ENCODE measurements at regions not wholly inside any gene's neighbourhood (a gene's known extent, or its start where the extent isn't known, plus 50 kb on each side); places are given as distances from the start of the nearest gene placed in this dataset.
"Not testable (repeated sequence)": the region's sequence is repeated elsewhere in the genome, so short reads cannot be mapped to it uniquely, and the experiment has no call there.

- no peak for DNase-seq (ENCODE audit: low read depth)
Measured at GRCh38 chr5:100043475-100043874, 491.7 kb upstream of the FAM174A start.

DNA sequence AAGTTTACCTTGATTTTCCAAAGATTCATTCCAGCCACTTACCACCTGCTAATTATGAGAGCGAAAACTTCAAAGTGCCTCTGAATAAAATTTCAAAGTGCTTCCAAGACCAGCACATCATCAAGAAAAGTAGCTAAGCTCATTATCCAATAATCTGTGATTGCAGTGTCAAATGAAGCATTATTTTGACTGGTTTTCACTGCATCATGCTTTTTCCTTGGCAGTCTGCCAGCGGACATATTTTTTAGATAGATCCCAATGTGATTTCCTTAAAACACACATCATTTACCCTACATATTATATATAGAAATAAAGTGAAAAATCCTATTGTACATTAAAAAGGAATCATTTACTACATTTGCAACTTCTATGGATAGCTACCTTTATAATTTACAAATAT, 508.6 kb upstream of the FAM174A start:
- DNase-seq (ENCODE audit: low read depth), result no peak

GRCh38 chr5:100023536-100023935, 511.6 kb upstream of the FAM174A start:
- no peak for DNase-seq (ENCODE audit: low read depth)

GRCh38 chr5:100017520-100018262, 517.5 kb upstream of the FAM174A start:
- DNase-seq (ENCODE audit: low read depth), result no peak

DNA sequence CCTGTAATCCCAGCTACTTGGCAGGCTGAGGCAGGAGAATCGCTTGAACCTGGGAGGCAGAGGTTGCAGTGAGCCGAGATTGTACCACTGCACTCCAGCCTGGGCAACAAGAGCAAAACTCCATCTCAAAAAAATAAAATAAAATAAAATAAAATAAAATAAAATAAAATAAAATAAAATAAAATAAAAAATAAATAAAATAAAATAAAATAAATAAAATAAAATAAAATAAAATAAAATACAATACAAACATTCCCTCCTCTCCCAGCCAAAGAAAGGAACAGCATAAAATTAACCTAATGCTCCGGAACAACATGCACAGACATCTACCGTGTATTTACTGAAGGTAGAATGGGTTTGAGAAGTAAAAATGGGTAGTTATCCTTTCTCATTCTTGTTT, 521.9 kb upstream of the FAM174A start:
- not testable (repeated sequence) for DNase-seq (ENCODE audit: low read depth)

GRCh38 chr5:100011160-100011559, 524.0 kb upstream of the FAM174A start:
- DNase-seq (ENCODE audit: low read depth), result not testable (repeated sequence)

- no peak for DNase-seq (ENCODE audit: low read depth)
Measured at GRCh38 chr5:100004969-100005368, 530.2 kb upstream of the FAM174A start.

GRCh38 chr5:99998319-99998718, 536.9 kb upstream of the FAM174A start:
- DNase-seq (ENCODE audit: low read depth), result no peak

GRCh38 chr5:99995407-99995806, 539.8 kb upstream of the FAM174A start:
- no peak for DNase-seq (ENCODE audit: low read depth)

DNA sequence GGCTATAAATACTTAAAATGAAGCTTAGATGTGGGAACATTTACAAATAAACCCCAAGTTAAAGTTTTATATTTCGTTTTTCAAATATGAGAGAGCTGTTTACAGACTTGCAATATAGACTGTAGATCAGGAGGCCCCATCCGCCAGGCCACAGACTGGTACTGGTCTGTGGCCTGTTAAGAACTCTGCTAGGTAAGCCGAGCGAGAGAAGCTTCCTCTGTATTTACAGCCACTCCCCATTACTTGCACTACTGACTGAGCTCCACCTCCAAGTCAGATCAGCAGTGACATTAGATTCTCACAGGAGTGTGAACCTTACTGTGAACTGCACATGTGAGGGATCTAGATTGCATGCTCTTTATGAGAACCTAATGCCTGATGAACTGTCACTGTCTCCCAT, 561.4 kb upstream of the FAM174A start:
- no peak for DNase-seq (ENCODE audit: low read depth)

DNA sequence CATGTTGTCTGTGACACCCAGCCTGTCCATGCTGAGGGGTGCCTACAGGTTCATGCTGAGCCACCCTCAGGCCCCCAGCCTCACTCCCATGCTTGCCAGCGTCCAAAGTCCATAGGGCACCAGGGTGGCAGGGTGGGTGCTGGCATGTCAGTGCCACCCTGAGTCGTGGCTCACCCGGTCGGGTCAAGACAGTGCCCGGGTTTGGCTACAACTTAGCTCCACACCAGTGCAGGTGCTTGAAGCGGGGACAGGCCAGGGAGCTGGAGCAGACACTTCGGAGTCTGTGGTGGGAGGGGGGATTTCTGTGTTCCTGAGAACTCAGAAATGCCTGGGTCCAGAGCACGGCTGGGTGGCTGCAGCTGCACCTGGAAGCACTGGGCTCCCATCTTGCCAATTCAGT, 579.2 kb upstream of the FAM174A start:
- DNase-seq (ENCODE audit: low read depth), result no peak

DNA sequence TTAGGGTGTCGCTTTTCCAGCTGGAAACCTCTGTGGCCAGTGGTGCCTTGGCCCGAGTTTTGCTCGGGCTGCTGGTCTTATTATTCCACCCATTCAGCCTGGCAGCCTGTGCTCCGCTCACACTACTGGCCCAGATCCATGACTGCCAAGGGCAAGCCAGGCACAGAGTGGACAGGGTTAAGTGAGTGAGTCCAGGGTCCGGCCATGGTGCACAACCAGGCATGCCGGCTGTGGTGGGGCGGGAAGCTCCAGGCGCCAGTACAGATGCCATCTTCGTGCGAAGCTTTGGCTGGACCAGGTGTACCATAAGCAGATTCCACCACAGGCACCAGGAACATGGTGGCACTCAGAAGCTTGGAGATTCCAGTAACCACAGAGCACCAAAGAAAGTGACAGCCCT, 580.2 kb upstream of the FAM174A start:
- no peak for DNase-seq (ENCODE audit: low read depth)

DNA sequence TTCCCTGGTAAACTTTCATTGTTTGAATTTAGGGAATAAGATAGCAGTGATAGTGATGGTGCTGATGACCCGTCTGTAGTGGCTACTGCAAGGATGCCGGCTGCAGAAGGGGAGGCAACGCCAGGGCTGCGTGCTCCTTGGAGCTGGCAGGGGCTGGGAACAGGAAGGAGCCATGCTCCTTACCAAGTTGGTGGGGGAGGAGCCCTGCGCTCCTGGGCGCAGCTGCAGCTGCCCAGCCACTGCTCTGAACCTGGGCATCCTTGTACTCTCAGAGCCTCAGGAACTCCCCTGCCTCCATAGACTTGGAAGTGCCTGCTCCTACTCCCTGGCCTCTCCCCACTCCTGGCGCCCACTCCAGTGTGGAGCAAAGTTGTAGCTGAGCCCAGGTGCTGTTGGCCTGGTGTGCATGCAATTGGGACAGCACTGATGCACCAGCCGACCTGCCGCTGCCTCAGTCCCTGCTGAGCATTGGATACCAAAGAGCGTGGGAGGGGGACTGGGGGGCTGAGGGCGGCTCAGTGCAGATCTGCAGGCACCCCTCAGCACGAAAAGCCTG, 585.1 kb upstream of the FAM174A start:
- DNase-seq (ENCODE audit: low read depth), result no peak

- DNase-seq (ENCODE audit: low read depth), result no peak
Measured at GRCh38 chr5:99949361-99949760, 585.8 kb upstream of the FAM174A start.

- DNase-seq (ENCODE audit: low read depth), result no peak
Measured at GRCh38 chr5:99948850-99949249, 586.3 kb upstream of the FAM174A start.

- DNase-seq (ENCODE audit: low read depth), result no peak
Measured at GRCh38 chr5:99945478-99946442, 589.4 kb upstream of the FAM174A start.

- no peak for DNase-seq (ENCODE audit: low read depth)
Measured at GRCh38 chr5:99940540-99940939, 594.6 kb upstream of the FAM174A start.

DNA sequence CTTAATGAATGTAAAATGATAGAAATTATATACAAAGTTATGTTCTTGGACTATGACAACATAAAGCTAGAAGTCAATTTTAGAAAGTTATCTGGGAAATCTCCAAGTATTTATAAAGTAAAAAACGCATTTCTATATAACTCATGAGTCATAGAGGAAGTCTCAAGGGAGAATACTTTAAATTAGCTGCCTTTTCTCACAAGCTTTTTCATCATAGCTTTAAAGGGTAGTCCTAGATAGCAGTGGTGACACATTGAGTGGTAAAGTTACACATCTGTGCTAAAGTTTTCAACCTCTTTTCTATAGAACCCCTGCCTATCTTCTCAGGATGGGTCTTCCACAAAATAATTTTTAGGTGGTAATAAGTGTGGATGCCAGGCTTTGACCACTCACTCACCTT, 598.3 kb upstream of the FAM174A start:
- DNase-seq (ENCODE audit: low read depth), result no peak

GRCh38 chr5:99929806-99930135, 605.4 kb upstream of the FAM174A start:
- no peak for DNase-seq (ENCODE audit: low read depth)

DNA sequence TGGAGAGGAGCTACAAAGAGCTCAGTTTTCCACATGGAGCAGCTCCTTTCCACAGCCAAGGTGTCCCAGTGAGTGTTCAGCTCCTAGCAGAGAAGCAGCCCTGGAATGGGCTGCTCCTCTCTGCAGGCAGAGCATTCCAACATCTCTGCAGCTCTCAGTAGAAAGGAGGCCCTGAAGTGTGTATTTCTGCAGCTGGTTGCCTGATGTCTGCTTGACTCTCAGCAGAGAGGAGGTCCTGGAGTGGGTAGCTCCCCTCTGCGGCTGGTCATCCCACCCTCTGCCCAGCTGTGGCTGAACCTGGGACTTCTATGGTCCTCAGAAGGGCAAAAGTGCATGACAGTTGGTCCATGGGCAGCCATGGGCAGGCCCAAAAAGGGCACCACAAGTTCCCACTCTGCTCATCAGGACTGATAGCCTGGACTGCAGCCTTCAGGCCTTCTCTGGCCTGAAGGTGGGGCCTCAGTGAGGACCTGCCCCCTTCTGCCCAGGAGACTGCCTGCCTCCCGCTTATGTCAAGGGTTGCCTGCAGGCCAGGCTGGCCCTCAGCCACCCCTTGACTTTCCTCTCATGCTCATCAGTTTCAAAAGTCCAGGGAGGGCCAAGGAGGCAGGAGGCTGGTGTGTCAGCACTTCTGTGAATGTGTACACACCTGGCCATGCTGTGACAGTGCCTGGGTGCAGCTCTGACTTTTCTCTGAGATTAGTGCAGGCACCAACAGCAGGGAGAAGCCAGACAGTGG, 605.9 kb upstream of the FAM174A start:
- no peak for DNase-seq (ENCODE audit: low read depth)

GRCh38 chr5:99928490-99928889, 606.7 kb upstream of the FAM174A start:
- no peak for DNase-seq (ENCODE audit: low read depth)

DNA sequence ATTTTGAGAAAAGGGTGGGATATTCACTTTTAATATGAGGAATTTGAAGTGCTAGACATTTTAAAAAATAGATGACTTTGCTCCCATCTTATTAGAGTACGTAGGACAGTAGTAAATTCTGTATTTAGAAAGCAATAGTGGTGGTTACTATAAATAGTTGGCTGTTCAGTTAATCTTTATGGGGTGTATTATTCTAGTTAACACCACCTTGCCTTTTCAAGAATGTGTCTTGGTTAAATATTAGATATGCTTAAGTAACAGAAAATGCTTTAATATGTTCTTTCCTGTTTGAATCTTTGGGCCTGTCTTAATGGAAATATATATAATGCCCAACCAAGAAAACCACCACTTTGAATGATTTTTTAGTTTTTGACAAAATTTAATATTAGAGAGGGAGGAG, 608.7 kb upstream of the FAM174A start:
- no peak for DNase-seq (ENCODE audit: low read depth)

Measured in HT1080 (cell line).